Right ventricle myocardium inferior (tissue), 1 donor: ENCODE measurements at regions not wholly inside any gene's neighbourhood (a gene's known extent, or its start where the extent isn't known, plus 50 kb on each side); places are given as distances from the start of the nearest gene placed in this dataset.

Experiments
- ATAC-seq: fragments of 200-7000 bp; cut with Tn5 transposase; one replicate; pipeline ENCODE4 v1.9.1; 2020; ENCODE audit warnings: mild to moderate bottlenecking, moderate library complexity
- DNase-seq: peaks from one replicate; pipeline ENCODE4 v3.0.0; 2021; ENCODE audit errors: missing footprints
- intact Hi-C: fragments of 100-400 bp; cut with DNase I; formaldehyde crosslinking; loops from one replicate; pipeline ENCODE4 v1.11.0; 2022
- donor health status: DM: no; HTN: yes; CAD: no; lungs with severe emphysema.

DNA sequence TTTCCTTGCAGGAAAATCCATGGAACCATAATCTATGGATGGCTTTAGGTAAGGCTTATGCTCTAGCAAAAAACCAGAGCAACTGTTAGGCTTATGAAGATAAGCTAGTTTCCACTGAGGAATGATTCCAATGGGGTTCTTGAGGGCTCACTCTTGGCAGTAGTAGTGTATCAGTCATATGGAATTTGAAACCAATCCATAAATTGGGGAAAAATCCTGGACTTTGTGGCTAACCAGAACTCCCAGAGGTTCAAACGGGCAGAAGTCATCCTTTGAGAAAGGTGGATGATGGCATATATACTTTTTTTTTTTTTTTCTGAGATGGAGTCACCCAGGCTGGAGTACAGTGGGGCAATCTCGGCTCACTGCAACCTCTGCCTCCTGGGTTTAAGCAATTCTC, 54.2 kb upstream of the ATF3 start:
- DNase-seq (no peak), ATAC-seq (no peak)
- intact Hi-C loops = no loop called here

DNA sequence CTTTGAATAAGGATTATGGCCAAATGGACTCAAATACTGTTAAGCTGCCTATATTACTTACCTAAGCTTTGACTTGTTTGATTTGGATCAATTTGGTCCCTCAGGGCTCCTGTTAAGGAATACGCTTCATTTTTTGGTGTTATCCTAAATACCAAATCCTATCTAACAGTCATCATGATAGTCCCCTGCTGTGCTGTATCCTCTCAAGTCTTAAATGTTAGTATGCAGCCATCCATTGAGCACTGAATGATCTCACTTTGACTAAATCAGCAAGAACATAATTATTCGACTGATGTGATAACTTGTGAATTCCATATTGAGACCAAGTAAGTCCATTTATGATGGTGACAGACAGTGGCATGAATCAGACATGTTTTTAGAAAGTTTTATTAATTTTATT, 53.1 kb upstream of the ATF3 start:
- DNase-seq (no peak), ATAC-seq (no peak)
- intact Hi-C loops = loop anchor here (5.0 kb wide), 3 partner anchors 52 to 112 kb away; partner anchors contain the start of gene ATF3

DNA sequence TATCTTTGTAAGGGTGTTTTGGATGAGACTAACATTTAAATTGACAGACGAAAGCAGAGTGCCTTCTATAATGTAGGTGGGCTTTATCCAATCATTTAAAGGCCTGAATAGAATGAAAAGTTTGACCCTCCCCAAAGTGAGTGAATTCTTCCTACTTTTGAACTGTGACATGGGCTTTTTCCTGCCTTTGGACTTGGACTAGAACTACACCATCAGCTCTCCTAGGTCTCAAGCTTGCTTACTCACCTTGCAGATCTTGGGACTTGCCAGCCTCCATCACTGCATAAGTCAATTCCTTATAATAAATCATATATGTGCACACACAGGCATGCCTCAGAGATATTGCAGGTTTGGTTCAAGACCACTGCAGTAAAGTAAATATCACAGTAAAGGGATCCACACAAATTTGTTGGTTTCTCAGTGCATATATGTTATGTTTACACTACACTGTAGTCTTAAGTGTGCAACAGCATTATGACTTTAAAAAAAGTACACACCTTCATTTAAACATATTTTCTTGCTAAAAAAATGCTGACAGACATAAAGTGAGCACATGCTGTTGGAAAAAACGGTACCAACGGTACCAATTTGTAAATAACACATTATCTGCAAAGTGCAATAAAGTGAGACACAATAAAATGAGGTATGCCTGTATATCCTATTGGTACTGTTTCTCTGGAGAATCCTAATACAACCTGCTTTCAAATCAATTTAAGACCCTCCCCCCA, 51.6 kb upstream of the ATF3 start:
- no peak for ATAC-seq
- no peak for DNase-seq
- intact Hi-C loops = loop anchor here (5.0 kb wide), 3 partner anchors 50 to 110 kb away; partner anchors contain the start of gene ATF3

DNA sequence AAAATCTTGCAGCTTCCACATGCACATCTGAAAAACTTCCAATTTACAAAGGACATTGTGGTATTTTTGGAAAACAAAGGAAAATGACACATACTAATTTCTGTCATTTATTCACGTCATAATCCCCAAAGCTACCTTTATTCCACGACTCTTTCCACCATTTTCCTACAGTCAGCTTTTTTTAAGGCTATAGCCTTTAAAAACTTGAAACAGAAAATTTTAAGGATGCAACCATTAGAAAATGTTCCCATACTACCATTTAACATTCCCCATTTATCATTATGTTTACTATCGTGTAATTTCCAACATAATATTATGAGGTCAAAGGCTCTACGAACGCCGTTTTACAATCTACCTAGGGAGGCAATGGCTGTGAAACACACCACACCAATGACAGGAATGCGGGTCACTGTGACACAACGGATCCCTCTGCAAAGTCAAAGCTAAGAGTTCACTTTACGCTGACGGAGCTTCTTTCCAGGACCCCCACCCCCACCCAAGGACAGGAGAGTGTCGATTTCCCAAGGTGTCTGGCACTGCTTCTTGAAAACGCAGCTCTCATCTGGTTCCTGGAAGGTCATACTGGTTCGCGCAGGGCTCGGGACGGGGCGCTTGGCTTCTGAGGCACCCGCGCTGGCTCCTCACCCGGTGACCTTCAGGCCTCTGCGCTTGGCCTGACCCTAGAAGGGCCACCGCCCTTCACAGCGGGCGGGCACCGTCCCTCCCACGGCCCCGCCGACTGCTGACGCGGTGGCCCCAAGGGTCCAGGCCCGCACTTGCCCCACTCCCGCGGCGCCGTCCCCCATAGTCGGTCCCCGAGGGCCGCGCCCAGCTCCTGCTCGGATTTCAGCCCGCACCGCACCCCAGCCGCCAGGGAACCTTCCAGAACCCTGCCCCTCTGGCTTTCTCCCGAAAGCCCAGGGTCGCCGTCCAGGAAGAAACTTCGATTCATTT, 50.5 kb upstream of the ATF3 start:
- ATAC-seq (peak; percentile 75), DNase-seq (peak; percentile 81)
- intact Hi-C loops = loop anchor here (5.0 kb wide), 3 partner anchors 49 to 109 kb away; partner anchors contain the start of gene ATF3

DNA sequence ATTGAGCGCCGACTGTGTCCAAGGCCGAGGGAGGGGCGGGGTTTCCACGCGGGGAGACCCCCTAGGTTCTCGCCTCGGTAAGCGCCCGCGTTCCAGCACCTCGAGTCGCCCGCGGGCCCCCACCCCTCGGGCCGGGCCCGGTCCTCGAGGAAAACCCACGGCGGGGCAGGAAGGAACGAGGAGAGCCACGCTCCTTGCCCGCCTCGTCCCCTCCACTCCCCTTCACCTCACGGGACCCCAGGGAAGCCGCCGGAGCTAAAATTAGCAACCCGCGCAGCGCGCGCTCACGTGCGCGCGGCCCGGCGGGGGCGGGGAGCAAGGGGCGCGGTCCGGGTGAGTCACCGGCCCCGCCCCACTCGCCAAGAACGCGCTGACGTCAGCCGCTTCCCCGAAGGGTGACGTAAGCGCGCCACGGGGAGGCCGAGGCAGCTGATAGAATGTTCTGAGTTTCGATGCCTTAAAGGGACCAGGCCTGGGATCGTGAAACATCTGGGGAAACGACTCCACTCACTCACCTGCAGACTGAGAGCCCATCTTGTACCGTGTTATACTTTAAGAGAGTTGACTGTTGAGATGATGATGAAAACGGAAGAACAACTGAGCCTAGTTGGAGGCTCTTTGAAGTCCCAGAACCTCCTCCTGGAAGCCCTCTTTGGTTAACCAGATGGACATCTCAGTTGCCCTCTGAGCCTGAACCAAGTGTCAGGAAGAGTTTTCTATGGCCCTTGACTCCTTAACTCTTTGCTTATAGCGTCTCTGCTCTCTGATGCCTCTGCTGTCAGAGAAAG, 49.7 kb upstream of the ATF3 start:
- peak; percentile 96 for ATAC-seq
- intact Hi-C loops = loop anchor here (5.0 kb wide), 3 partner anchors 48 to 108 kb away; partner anchors contain the start of gene ATF3
- DNase-seq = peak; percentile 96
